ENCODE measurements at regions not wholly inside any gene's neighbourhood (a gene's known extent, or its start where the extent isn't known, plus 50 kb on each side); places are given as distances from the start of the nearest gene placed in this dataset.

- no peak for TF ChIP-seq CTCF (IDR thresholded peaks at IDR 0.05)
- TF ChIP-seq POLR2AphosphoS5 (IDR thresholded peaks at IDR 0.05): no peak
Measured at GRCh38 chr7:96831446-96831845, 121.8 kb upstream of the SEM1 start.

Data from transverse colon (tissue), 4 donors.